Left renal pelvis (tissue), 4 donors: ENCODE measurements at regions not wholly inside any gene's neighbourhood (a gene's known extent, or its start where the extent isn't known, plus 50 kb on each side); places are given as distances from the start of the nearest gene placed in this dataset.

Source experiments
- DNase-seq, 4 donors: peaks; one replicate each; pipeline ENCODE4 v3.0.0-alpha.2; 2013; ENCODE audit warnings: low read depth in 4 of 4, low spot score in 3 of 4

DNA sequence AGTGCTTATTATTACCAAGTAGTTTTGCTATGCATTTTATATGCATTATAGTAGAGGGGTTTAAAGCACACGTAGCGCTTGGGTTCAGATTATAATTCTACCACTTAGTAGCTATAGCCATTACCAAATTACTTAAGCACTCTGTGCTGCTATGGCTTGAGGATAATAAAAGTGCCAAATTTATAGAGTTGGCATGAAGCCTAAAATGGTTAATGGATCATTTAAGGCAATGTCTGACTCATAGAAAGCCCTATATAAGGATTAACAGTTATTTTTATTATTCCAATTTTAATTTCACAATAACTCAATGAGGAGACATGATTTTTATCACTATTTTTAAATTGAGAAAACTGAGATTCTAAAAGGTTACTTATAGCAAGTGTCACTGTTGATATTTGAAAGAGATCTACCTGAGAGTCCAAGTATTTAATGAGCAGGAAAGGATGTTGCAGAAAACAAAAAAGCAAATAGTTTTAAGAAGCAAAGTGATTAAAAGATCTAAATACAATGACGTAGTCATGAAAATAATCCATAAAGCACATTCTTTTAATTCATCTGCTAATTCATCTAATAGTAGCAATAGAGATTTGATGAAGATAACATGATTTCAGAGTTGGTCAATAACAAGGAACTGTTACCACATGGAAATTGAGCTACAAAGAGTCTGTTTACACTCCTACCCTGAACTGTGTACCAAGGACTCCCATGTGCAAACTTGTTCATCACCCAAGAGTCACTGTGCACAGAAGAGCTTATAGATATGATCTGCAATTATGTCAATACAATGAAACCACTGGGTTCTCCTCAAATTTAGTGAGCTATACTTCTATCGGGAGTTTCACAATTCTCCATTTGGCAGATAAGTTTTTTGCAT lies 78.8 kb upstream of the DTNA start:
- no peak for DNase-seq

DNA sequence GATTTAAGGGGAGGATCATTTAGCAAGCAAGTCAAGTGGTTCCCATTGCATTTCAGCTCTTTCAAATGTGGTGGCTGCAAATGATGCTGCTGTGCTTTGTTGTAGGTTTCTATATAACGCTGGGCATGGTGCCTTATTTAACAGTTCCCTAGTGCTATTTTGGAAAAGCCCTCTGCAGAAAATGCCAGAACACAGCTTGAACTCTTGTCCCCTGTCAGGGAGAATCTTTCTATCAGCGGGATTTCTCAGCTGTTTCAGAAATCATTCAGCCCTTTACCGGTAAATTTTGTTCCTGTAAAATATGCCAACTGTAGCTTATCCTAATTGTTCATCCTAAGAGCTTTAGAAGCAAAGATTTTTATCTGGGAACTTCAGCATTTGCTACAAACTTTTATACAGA lies 77.8 kb upstream of the DTNA start:
- DNase-seq: no peak

DNA sequence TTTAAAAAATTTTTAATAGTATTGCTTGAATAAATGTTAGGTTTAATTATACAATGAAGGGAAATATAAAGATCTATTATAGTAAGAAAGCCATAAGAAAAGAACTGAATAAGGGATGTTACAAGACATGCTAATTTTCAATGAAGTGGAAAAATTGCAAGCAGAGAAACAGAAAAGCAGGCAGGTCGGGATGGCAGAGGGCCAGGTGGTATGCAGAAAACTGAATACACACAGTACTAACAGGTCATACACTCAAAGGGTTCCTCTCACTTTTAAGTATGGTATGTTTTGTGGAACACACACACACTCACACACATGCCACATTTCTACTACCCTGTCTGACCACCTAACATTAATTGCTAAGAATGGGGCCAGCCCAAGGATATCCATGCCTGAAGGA lies 76.7 kb upstream of the DTNA start:
- no peak for DNase-seq

DNA sequence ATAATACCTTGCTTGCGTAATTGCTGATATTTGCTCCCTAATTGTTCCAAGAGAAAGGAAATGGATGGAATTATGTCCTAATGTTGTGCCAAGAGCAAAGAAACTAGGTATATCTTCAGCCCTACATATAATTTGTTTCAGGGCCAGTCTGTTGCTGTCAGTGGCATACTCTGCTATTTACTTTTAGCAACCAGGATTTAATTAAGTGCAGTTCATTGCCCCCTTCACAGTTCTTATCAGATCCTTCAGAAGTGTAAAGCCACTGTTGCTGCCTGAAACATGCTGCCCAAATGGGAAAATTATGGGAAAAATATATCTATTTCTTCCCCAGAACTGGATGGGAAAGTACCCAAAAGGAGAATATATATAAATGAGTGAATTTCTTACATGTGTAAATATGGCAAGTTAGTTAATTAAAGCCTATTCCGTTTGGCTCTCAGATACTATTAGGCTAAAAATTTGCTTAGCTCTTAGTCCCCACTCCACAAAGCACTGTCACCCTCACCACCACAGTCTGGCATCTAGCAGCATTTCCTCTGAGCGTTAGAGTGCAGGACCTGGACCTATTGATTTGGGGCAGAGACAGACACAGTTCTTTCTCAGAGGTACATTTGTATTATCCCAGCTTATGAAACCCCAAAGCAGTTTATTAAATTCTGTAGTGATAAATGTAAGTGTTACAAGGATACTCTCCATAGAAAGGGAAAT lies 72.8 kb upstream of the DTNA start:
- no peak for DNase-seq

DNA sequence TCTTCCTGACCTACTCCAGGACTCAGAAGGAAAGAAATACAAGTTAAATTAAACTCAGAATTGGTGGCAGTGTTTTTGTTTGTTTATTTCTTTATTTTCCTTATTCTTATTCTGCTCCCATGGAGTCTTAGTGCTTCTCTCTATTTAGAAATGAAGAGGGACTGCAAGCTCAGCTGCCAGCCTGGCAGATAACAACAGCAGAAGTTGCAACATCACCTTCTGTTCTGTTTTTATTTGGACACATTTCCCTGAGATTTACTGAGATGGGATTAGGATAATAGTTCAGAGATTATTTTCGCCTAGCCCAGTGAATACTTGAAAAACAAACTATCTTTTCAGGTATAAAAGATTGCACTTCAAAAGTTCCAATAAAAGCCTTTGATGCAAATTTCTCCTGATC lies 70.4 kb upstream of the DTNA start:
- DNase-seq: no peak

DNA sequence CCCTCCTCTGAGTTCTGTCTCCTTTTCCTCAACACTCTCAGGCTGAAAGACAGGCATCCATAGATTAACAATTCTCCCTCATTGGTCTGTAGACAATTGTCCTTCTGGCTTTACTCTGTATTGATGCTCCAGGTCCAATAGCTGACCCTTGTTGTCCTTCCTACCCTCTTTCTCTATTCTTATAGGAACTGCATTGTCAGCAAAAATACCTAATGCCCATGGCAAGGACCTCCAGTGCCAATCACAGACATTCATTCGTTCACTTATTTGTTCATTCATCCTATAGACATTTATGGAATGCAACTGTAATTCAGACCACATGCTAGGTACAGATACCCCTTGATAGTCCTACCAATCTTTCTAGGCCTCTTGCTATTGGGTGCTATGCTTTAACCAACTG lies 69.8 kb upstream of the DTNA start:
- DNase-seq: no peak

DNA sequence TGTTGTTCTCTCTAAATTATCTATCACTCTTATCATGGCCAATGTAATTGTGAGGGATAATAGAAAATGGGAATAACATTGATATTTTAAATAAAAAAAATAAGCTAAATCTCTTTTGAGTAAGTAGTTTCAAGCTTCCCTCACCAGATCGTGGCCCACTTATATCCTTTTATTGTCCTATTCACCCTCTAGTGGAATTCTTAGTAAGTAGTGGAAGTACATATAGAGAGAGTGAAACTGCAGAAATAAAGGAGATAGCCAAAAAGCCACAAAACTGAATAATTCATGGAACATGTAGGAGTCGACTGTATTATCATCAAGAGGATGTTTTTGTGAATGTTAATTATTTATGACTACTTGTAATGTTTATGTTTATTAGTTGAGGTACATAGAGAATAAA lies 66.1 kb upstream of the DTNA start:
- no peak for DNase-seq

DNA sequence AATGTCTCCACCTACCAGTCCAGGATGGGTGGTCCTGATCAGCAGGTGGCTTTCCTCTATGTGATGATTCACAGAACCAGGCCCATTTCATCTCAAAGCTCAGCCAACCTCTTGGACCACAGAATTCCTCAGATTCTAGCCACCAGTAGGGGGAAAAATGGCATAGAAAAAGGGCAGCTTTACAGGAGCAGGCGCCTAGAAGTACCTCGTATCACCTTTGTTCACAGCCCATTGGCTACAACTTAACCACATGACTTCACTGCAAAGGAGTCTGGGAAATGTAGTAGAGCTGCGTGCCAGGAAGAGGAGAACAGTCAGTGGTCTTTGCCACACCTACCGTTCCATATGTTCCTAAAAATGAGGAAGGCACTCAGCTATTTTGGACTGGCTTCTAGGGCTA lies 62.8 kb upstream of the DTNA start:
- no peak for DNase-seq

DNA sequence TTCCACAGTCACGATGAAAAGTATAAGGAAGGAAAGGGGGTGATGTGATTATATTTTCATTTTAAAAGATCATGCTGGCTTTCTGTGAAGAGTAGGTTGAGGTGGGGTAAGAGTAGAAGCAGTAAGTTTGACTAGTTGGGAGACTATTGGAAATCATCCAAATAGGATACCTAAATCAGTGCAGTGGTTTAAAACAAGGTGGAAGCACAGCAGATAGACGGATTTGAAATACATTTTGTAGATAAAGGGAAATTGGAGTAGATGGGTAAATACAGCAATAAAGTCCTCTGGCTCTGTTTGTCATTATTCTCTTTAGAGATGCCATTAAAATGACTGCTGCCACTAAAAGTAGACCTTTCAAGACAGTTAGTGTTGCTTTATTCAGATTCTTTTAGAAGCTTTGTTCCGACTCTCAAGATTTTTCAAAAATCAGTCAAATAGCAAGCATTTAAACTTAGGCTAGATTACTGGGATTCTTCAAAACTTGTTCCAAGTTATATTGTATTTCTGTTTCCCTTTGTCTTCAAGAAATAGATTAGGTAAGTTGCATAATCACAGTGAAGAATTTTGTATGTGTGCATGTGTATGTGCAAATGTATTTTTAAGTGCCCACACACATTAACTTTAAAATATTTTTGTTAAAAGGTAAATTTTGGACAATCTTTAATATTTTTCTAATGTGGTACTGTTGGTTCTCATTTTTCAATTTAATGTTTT lies 61.7 kb upstream of the DTNA start:
- DNase-seq: no peak

DNA sequence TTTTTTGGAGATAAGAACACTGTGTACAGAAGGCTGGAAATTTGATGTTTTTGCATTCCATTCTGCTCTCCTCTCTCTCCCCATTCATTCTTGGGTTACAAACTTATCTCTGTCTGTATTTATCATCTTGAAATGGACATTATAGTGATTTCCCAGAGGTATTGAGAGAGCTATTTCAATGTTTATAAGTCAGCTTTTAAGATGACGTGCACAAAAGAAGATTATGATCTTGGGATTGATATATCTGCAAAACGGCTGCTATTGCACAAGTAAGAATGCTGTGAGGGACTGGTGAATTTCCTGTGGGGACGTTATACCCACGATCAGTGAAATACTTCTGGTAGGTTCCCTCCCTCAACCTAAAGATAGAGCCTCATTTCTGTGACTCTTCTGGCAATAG lies 61.0 kb upstream of the DTNA start:
- no peak for DNase-seq

DNA sequence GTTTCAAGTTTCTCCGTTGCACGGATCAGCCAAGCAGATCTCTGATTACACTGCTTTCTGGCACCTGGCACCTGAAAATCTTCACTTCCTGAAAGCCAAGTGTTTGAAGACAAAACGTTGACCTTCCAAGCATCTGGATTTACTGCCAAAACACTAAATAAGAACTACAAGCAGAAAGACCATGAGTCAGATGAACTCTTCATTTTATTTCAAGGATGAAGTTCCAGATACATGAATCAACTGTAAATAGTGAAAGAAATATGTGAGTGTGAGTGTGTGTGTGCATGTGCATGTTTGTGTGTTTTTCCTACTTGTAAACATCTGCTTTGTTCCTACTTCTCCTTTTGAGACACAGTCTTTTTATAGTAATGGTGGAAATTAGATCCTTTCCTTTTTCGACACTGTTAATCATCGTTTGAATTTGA lies 60.0 kb upstream of the DTNA start:
- DNase-seq: peak in 1 of 4 donors; percentile 7

DNA sequence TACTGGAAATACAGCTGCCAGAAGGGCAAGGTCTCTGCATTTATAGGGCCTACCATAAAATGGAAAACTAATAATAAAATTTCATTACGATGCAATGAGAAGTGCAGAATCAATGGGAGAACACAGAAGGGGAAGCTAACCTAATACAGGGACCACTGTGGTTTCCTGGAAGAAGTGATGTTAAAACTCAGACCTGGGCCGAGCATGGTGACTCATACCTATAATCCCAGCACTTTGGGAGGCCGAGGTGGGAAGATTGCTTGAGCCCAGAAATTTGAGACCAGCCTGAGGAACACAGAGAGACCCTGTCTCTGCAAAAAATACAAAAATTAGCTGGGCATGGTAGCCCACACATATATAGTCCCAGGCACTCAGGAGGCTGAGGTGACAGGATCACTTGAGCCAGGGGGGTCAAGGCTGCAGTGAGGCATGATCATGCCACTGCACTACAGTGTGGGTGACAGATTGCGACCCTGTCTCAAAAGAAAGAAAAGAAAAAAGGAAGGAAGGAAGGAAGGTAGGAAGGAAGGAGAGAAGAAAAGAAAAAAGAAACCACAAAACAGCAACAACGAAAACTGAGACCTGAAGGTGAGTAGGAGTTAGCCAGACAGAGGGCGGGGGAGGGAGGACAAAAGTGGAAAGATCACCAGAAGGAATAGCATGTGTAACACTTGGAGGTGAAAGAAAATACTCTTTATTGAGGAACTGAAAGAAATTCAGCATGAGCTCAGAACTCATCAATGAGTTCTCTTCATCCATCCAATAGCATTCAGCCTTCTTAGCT lies 58.3 kb upstream of the DTNA start:
- no peak for DNase-seq

DNA sequence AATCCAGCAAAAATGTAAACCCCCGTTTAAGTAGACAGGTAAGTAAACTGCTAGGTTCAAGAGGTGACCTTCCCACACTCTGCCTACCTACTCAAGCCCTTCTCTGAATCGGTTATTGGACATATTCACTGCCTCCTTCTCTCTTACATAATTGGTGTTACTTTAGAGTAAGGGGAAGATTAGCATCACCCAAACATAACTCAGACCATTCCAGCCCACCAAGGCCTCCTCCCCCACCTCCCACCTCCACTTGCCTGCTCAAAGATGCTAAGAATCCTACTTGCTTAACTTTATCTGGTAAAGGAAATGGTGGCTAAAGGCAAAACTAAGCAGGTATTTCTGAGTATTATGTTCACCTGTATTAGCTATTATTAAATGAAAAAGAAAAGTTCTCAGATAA lies 55.0 kb upstream of the DTNA start:
- no peak for DNase-seq

DNA sequence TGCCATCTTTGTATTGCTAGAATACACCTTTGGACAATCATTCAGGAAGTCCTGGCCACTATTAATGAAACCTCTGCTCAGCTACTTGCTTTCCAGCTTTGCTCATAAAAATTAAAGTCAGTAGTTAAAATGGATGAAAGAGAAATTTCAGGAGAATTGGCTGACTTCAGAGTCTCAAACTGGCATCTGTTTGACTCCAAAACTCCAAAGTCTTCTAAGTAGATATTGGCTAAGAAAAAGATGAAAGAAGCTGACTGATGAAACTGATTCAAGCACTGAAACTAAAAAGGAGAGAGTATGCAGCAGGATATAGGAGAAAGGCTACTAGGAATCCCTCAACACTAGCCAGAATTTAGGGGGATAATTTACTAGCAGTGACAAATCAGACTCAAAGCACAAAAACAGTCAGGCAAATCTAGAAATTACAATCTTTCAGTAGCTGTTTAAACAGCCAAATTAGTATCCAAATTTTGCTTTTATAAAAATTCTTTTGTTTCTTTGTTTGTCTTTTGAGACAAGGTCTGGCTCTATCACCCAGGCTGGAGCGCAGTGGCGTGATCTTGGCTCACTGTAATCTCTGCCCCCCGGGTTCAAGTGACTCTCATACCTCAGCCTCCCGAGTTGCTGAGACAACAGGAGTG lies 52.1 kb upstream of the DTNA start:
- no peak for DNase-seq

DNA sequence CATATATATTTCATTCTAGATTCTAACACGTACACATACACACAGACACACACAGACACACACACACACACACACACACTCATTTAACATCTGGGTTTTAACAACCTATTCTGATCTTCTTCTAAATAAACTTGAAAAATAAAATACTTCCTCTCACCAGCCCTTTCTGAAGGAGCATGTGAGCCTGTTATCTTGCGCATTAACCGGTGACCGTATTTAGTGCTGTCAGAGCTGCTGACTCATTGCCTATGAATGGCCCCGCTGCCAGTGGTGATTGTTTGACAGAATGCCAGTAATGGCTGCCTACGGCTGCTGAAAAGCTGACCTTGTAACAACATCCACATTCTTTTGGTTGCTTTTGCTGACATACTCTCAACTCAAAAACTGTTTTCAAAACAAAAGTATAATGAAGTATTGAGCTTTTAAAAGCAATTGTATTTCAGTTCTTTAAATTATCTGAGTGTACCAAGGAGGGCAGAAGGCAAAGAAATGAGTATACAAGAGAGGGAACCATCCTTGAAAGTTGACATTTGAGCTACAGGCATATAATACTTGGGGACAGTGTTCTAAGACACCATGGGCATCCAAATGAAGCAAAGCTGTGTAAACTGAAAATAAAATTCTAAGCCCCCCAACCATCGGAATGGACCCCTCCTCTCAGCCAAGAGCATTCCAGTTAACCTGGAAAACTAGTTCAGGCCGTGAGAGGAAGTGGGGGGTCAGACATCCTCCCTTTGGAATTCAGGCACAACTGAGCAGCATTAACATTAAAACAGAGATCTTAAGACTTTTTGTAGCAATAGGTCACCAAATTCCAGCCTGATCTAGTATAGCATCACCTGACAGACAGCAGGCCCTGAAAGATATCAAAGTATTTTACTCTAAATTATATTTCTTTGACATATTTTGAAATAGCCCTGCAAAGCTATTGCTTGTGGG lies 50.2 kb upstream of the DTNA start:
- DNase-seq: peak; percentile 39 to 59 (median 44)
